GM12874 (cell line): ENCODE measurements at regions not wholly inside any gene's neighbourhood (a gene's known extent, or its start where the extent isn't known, plus 50 kb on each side); places are given as distances from the start of the nearest gene placed in this dataset.

Experiments
- TF ChIP-seq, protein P1 (sequence below): IDR thresholded peaks from 2 replicates; pipeline ENCODE4 v1.5.1; 2011; ENCODE audit warnings: low read depth, mild to moderate bottlenecking, control low read depth, low read length, moderate library complexity; ENCODE audit not compliant: insufficient read depth

DNA sequence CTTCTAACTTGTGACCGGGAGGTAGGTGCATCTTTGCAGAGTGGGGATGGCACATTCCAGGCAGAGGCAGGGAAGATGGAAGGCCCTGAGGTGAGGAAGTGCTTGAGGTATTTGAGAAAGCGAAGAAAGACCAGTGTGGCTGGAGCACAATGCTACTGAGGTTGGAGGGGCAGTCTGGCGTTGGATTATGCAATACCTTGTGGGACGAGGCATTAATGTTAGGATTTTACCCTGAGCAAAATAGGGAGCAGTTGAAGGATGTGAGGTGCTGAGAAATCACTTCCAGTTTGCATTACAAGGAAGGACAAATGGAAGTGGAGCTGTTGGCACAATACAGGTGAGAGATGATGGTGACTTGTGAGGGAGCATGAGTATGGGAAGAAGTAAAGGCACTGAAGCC, 145.5 kb downstream of the KCNA5 start:
- TF ChIP-seq, protein P1, sequence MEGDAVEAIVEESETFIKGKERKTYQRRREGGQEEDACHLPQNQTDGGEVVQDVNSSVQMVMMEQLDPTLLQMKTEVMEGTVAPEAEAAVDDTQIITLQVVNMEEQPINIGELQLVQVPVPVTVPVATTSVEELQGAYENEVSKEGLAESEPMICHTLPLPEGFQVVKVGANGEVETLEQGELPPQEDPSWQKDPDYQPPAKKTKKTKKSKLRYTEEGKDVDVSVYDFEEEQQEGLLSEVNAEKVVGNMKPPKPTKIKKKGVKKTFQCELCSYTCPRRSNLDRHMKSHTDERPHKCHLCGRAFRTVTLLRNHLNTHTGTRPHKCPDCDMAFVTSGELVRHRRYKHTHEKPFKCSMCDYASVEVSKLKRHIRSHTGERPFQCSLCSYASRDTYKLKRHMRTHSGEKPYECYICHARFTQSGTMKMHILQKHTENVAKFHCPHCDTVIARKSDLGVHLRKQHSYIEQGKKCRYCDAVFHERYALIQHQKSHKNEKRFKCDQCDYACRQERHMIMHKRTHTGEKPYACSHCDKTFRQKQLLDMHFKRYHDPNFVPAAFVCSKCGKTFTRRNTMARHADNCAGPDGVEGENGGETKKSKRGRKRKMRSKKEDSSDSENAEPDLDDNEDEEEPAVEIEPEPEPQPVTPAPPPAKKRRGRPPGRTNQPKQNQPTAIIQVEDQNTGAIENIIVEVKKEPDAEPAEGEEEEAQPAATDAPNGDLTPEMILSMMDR = no peak

DNA sequence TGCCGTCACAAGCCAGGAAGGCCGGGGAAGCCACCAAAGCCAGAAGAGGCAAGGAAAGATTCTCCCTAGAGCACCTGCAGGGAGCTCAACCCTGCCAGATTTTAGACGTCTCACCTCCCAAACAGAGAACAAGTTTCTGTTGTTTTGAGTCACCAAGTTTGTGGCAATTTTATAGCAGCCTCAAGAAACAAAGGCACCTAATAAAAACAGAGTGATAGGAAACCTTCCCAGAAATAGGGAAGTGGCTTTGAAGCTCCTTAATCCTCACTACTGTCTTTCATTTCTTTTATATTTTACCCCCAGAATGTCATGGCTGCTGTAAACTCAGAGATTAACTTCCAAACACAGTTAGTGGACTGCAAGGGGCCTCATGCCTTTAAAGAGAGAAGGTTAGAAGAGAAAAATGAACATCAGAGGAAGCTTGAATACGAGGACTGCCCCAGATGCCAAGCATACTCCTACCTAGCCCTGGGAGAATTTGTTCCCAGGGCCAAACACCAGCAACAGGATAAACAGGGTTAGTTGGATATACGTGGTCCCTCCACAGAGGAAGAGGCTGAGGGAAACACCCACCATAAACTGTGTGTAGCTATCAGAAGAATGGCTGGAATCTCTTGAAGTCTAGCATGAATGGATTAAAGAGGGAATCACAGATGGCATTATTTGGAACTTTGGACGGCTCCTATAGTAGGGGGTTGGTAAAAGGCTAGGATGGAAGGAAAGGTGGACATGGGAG, 148.3 kb downstream of the KCNA5 start:
- TF ChIP-seq, protein P1 = no peak

DNA sequence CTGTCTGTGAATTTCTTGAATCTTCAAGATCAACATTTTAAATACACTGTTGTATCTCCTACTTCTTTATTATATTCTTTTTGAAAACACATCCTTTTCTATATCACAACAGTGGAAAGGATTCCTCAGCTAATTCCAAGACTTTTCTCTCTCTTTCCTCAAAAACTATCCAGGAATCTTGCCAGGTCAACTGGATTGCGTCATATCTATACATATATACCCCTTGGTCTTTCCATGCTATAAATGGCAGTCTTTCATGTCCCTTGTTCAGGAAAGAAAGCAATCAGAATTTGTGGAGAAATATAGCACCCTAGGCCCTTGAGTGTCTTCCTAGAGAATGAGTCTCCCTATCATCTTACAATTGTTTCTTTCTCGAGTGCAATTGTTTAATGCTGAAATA, 149.0 kb downstream of the KCNA5 start:
- TF ChIP-seq, protein P1 = no peak

DNA sequence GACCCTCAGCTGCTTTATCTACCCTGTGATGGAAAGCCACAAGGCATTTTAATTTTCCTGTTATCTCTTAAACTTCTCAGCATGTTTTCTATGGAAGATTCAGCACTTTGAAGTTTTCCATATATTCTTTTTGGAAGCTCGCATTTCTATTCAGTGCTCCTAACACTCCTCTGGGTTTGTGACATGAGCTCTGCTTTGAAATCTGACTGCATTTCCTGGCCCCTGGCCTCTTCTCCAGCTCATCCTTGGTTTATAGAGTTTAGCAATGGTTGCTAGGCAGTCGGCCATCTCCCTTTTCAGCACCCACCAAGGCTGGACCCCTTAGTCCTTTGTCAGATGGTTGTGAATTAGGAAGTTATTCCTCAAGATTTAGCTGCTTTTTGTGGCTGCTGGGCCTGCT, 150.6 kb downstream of the KCNA5 start:
- TF ChIP-seq, protein P1 = no peak

DNA sequence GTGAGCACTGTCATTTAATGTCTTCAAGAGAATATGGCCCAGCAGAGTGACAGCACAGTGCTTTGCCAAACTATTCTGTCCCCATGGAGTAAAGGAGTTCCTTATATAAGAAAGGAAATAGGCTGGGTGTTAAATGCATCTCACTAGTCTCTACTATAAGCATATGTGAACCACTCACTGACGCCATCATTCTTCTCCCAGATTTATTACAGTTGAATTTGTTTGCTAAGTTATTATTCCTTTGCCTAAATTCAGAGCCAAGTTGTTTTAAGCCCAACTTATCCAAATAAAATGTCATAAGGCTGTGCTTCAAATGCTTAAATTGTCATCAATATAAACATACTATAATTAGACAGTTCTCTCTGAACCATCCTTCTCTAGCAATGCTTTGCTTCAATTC, 151.6 kb downstream of the KCNA5 start:
- TF ChIP-seq, protein P1 = no peak

DNA sequence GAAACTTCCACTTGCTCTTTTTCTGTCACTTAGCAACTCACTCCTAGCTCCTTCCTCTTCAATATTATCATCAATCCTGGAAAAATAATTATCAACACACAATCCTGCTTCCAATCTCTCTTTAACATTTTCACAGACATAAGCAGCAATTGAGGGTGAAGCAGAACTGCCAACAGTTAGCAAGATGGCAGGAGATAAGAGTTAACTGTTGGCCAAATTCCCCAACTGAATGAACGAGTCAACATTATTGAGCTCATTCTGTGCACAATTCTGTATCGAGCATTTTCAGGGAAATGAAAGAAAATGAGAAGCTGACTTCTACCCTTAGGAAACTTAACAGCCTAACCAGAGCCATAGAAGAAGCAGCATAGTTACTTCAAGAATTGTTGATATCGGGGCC, 152.0 kb downstream of the KCNA5 start:
- TF ChIP-seq, protein P1 = no peak

DNA sequence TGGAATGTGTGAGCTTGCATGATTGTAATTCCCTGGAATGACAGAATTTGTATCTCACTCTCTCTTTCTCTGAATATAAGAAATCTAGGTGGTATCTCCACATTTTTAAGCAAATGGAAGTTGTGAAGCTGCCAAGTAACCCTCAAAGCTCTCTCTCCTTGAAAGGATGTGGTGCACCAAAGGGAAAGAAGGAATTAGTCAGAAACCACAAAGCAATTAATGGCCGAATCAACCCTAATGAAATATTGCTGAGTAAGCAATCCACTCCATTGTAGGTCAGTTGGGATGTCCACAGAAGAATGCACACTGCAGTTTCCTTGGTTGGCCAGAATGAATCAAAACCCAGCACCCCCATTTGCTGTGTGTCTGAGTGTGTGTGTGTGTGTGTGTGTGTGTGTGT, 153.5 kb downstream of the KCNA5 start:
- TF ChIP-seq, protein P1 = no peak
